GM21529 (cell line): ENCODE measurements at regions not wholly inside any gene's neighbourhood (a gene's known extent, or its start where the extent isn't known, plus 50 kb on each side); places are given as distances from the start of the nearest gene placed in this dataset.
"Not testable (repeated sequence)": the region's sequence is repeated elsewhere in the genome, so short reads cannot be mapped to it uniquely, and the experiment has no call there.

Source experiments
- ATAC-seq: cut with Tn5 transposase; IDR thresholded peaks from one replicate; pipeline ENCODE4 v1.9.1; 2021; ENCODE audit not compliant: unreplicated experiment

- ATAC-seq = no peak
Measured at GRCh38 chr4:64016893-64017292, 392.4 kb downstream of the TECRL start.

- no peak for ATAC-seq
Measured at GRCh38 chr4:64014647-64015046, 394.6 kb downstream of the TECRL start.

- peak; percentile 77 for ATAC-seq
Measured at GRCh38 chr4:64001229-64001898, 407.9 kb downstream of the TECRL start.

GRCh38 chr4:64000241-64000640 lies 409.0 kb downstream of the TECRL start:
- ATAC-seq = no peak

GRCh38 chr4:63986253-63986652 lies 423.0 kb downstream of the TECRL start:
- ATAC-seq = no peak

- no peak for ATAC-seq
Measured at GRCh38 chr4:63983224-63983623, 426.0 kb downstream of the TECRL start.

GRCh38 chr4:63965875-63966274 lies 443.4 kb downstream of the TECRL start:
- ATAC-seq = no peak

GRCh38 chr4:63942706-63943286 lies 466.5 kb downstream of the TECRL start:
- ATAC-seq = not testable (repeated sequence)

- ATAC-seq = no peak
Measured at GRCh38 chr4:63937961-63938360, 471.3 kb downstream of the TECRL start.

- no peak for ATAC-seq
Measured at GRCh38 chr4:63922146-63922545, 487.1 kb downstream of the TECRL start.

GRCh38 chr4:63921561-63921960 lies 487.7 kb downstream of the TECRL start:
- ATAC-seq = no peak

- no peak for ATAC-seq
Measured at GRCh38 chr4:63919636-63920365, 489.4 kb downstream of the TECRL start.

GRCh38 chr4:63906660-63907183 lies 502.5 kb downstream of the TECRL start:
- no peak for ATAC-seq

- no peak for ATAC-seq
Measured at GRCh38 chr4:63904201-63904600, 505.0 kb downstream of the TECRL start.

- ATAC-seq = no peak
Measured at GRCh38 chr4:63901304-63901703, 507.9 kb downstream of the TECRL start.

GRCh38 chr4:63898961-63899360 lies 510.3 kb downstream of the TECRL start:
- no peak for ATAC-seq

- no peak for ATAC-seq
Measured at GRCh38 chr4:63894161-63894560, 515.1 kb downstream of the TECRL start.

- ATAC-seq = no peak
Measured at GRCh38 chr4:63869370-63869769, 539.9 kb downstream of the TECRL start.

- no peak for ATAC-seq
Measured at GRCh38 chr4:63851496-63851895, 557.8 kb downstream of the TECRL start.

GRCh38 chr4:63841266-63841665 lies 568.0 kb downstream of the TECRL start:
- no peak for ATAC-seq

- ATAC-seq = no peak
Measured at GRCh38 chr4:63831590-63832155, 577.6 kb downstream of the TECRL start.
